Neutrophil (primary cell): ENCODE measurements at regions not wholly inside any gene's neighbourhood (a gene's known extent, or its start where the extent isn't known, plus 50 kb on each side); places are given as distances from the start of the nearest gene placed in this dataset.

Source experiments
- H3K27ac ChIP-seq: fragments of 200-600 bp; sonication (generic); 2 replicates; pipeline ENCODE4 v1.5.1; 2016; ENCODE audit warnings: mild to moderate bottlenecking, moderate library complexity
- H3K27me3 ChIP-seq: fragments of 200-600 bp; sonication (generic); 2 replicates; pipeline ENCODE4 v1.6.0; 2016; ENCODE audit warnings: mild to moderate bottlenecking
- H3K36me3 ChIP-seq: fragments of 200-600 bp; sonication (generic); 2 replicates; pipeline ENCODE4 v1.5.1; 2017
- H3K4me1 ChIP-seq, 2 experiments: fragments of 200-600 bp in 1 of 2; sonication (generic) in 1 of 2; 1 replicate in 1 of 2; 2 replicates in 1 of 2; pipeline versions ENCODE4 v1.5.1 to v1.6.1; 2013 to 2016; ENCODE audit warnings: low read depth in 1 of 2, low read length in 1 of 2, mild to moderate bottlenecking in 1 of 2, moderate library complexity in 1 of 2; ENCODE audit not compliant: control insufficient read depth in 1 of 2, insufficient read depth in 1 of 2
- H3K4me3 ChIP-seq, 2 experiments: fragments of 200-600 bp in 1 of 2; sonication (generic) in 1 of 2; 1 replicate in 1 of 2; 2 replicates in 1 of 2; pipeline ENCODE4 v1.5.1; 2013 to 2016; ENCODE audit warnings: low read depth in 1 of 2, low read length in 1 of 2, mild to moderate bottlenecking in 1 of 2, moderate library complexity in 1 of 2
- H3K9me3 ChIP-seq: fragments of 200-600 bp; sonication (generic); 2 replicates; pipeline ENCODE4 v1.5.1; 2016
- TF ChIP-seq, protein P1 (sequence below): fragments of 200-600 bp; sonication (generic); IDR thresholded peaks from 2 replicates; pipeline ENCODE4 v1.5.1; 2016; ENCODE audit warnings: antibody characterized with exemption

DNA sequence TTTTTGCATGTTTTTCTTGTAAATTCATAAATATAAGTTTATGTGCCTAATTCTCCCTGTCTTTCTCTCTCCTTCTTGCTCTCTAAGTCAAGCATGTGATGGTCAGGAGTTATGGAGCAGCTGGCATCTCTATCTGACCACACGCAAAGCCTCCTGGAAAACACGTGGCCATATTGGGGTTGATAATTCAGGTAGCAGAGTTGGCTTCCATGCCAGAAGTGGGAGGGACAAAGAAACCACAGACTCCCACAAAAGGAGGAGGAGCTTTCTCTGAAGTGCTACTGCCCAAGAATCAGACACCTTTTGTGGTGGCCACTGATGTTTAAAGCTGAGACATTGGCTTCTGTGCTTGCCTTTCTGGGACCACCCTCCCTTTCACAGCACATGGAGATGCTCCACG, 517.6 kb upstream of the TMEM132C start:
- Histone ChIP-seq H3K4me3 (no peak overlapping the region), H3K36me3 (no peaks in the 10 kb centered on the region), H3K27me3 (no peaks in the 10 kb centered on the region), H3K9me3 (no peaks in the 10 kb centered on the region), H3K4me1 (no peaks in the 10 kb centered on the region), H3K27ac (no peak overlapping the region)
- TF ChIP-seq, protein P1, sequence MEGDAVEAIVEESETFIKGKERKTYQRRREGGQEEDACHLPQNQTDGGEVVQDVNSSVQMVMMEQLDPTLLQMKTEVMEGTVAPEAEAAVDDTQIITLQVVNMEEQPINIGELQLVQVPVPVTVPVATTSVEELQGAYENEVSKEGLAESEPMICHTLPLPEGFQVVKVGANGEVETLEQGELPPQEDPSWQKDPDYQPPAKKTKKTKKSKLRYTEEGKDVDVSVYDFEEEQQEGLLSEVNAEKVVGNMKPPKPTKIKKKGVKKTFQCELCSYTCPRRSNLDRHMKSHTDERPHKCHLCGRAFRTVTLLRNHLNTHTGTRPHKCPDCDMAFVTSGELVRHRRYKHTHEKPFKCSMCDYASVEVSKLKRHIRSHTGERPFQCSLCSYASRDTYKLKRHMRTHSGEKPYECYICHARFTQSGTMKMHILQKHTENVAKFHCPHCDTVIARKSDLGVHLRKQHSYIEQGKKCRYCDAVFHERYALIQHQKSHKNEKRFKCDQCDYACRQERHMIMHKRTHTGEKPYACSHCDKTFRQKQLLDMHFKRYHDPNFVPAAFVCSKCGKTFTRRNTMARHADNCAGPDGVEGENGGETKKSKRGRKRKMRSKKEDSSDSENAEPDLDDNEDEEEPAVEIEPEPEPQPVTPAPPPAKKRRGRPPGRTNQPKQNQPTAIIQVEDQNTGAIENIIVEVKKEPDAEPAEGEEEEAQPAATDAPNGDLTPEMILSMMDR, result no peak

DNA sequence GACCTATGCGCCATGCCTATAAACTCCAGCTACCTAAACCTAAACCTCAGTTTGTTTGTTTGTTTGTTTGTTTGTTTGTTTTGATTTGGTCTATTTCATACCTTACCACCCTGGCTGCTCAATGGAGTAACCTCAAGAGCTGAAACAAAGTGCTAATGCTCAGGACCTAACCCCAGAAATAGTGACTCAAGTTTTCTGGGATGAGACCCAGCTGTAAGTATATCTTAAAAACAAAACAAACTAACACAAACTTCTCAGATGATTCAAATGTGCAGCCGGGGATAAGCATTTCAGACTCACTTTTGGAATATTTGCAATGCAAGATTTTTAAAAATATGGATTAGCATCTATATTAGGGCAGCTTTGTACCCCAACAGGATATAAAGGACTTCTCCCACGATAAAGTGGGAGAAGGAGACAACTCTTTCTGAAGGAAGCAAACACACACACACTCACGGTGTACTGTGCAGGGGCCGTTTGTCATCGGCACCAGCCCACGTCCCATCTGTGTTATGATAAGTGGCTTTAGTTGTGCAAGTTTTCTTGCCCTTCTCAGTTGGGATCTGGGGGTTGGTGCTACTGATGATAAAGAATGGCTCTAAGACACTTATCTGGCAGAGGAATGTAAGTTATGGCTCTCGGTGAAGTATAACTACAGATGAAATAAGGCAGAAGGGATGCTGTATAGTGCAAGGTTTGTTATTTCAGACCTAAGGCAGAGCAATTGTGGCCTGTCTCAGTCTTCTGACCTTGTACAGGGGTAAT, 516.7 kb upstream of the TMEM132C start:
- TF ChIP-seq, protein P1, result no peak
- no peaks in the 10 kb centered on the region for H3K36me3 ChIP-seq
- no peak overlapping the region for H3K27ac ChIP-seq

DNA sequence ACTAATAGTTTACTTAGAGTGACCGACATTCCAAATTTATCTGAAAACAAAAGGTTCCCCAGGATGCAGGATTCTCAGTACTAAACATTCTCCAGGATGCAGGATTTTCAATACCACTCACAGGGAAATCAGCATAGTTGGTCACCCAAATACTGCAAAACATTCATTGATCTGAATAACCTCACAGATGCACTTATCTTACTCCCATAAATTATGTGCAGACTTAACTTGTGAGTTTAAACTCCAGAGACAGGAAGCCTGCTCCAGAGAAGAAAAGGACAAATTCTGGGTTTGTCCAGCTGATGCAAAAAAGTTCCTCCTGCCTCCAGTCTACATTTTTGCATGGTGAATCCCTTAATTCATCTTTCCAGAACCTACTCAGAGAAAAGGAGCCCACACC, 514.2 kb upstream of the TMEM132C start:
- H3K9me3 ChIP-seq, result no peaks in the 10 kb centered on the region
- no peaks in the 10 kb centered on the region for H3K27me3 ChIP-seq
- no peak overlapping the region for H3K27ac ChIP-seq
- no peaks in the 10 kb centered on the region for H3K36me3 ChIP-seq
- no peaks in the 10 kb centered on the region for H3K4me1 ChIP-seq
- TF ChIP-seq, protein P1, result no peak
- H3K4me3 ChIP-seq, result no peak overlapping the region

More for the DNA sequence above, 516.7 kb upstream of the TMEM132C start:
- Histone ChIP-seq H3K27me3 (no peaks in the 10 kb centered on the region), H3K4me1 (no peaks in the 10 kb centered on the region), H3K4me3 (no peak overlapping the region), H3K9me3 (no peaks in the 10 kb centered on the region)

DNA sequence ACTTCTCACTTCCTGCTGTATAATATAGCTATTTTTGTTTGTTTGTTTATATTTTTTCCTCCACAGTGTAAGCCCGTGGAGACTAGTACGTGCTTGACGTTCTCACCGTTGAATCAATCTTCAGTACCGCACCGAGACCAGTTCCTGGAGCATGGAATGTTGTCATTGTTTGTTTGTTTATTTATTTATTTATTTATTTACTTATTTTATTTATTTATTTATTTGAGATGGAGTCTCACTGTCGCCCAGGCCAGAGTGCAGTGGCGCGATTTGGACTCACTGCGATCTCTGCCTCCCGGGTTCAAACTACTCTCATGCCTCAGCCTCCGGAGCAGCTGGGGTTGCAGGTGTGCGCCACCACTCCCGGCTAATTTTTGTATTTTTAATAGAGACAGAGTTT, 506.6 kb upstream of the TMEM132C start:
- TF ChIP-seq, protein P1, result no peak
- Histone ChIP-seq H3K36me3 (no peaks in the 10 kb centered on the region), H3K27me3 (no peaks in the 10 kb centered on the region), H3K4me3 (no peak overlapping the region), H3K4me1 (no peaks in the 10 kb centered on the region), H3K27ac (no peak overlapping the region), H3K9me3 (no peaks in the 10 kb centered on the region)

DNA sequence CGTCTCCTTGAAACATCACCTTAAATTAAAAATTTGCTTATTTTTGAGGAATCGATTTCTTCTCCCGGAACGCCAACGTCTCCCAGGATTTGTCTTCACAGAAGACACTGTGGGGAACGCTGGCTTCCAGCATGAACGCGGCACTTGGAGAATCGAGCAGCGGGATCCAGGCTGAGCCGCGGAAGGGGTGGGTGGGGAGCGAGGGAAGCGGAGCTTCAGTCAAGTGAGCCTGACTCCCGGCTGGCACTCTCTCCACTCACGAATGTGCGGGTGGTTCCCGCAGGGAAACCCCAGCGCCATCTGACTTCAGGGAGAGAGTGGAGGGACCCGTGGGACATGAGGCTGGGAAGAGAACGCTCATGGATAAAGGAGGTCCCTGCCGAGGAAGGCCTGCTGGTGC, 506.0 kb upstream of the TMEM132C start:
- no peaks in the 10 kb centered on the region for H3K9me3 ChIP-seq
- H3K27ac ChIP-seq, result no peak overlapping the region
- no peaks in the 10 kb centered on the region for H3K36me3 ChIP-seq
- H3K27me3 ChIP-seq, result no peaks in the 10 kb centered on the region
- no peaks in the 10 kb centered on the region for H3K4me1 ChIP-seq
- no peak overlapping the region for H3K4me3 ChIP-seq
- TF ChIP-seq, protein P1, result no peak
